HG02763 (cell line): ENCODE measurements at regions not wholly inside any gene's neighbourhood (a gene's known extent, or its start where the extent isn't known, plus 50 kb on each side); places are given as distances from the start of the nearest gene placed in this dataset.
"Not testable (repeated sequence)": the region's sequence is repeated elsewhere in the genome, so short reads cannot be mapped to it uniquely, and the experiment has no call there.

Source experiments
- ATAC-seq: cut with Tn5 transposase; IDR thresholded peaks from one replicate; pipeline ENCODE4 v1.9.1; 2021; ENCODE audit warnings: mild to moderate bottlenecking, moderate library complexity; ENCODE audit not compliant: unreplicated experiment

GRCh38 chr17:15802917-15803316, 70.8 kb downstream of the TBC1D26 start:
- not testable (repeated sequence) for ATAC-seq

GRCh38 chr17:15806825-15807224, 74.7 kb downstream of the TBC1D26 start:
- not testable (repeated sequence) for ATAC-seq

GRCh38 chr17:15813388-15813787, 81.3 kb downstream of the TBC1D26 start:
- ATAC-seq: not testable (repeated sequence)

GRCh38 chr17:15814003-15814402, 81.9 kb downstream of the TBC1D26 start:
- not testable (repeated sequence) for ATAC-seq

- ATAC-seq: not testable (repeated sequence)
Observed at GRCh38 chr17:15817861-15818260, 85.8 kb downstream of the TBC1D26 start.

- ATAC-seq: not testable (repeated sequence)
Observed at GRCh38 chr17:15822280-15822679, 90.2 kb downstream of the TBC1D26 start.

GRCh38 chr17:15828727-15829314, 96.7 kb downstream of the TBC1D26 start:
- ATAC-seq: peak; percentile 44

- not testable (repeated sequence) for ATAC-seq
Observed at GRCh38 chr17:15830221-15830620, 98.1 kb downstream of the TBC1D26 start.

GRCh38 chr17:15831182-15831581, 99.1 kb downstream of the TBC1D26 start:
- ATAC-seq: peak; percentile 86

GRCh38 chr17:15832921-15833480, 100.9 kb downstream of the TBC1D26 start:
- ATAC-seq: not testable (repeated sequence)

- not testable (repeated sequence) for ATAC-seq
Observed at GRCh38 chr17:15833890-15834289, 101.8 kb downstream of the TBC1D26 start.

- not testable (repeated sequence) for ATAC-seq
Observed at GRCh38 chr17:15835481-15835880, 103.4 kb downstream of the TBC1D26 start.

- not testable (repeated sequence) for ATAC-seq
Observed at GRCh38 chr17:15836249-15836982, 104.3 kb downstream of the TBC1D26 start.

GRCh38 chr17:15836991-15837390, 104.9 kb downstream of the TBC1D26 start:
- ATAC-seq: not testable (repeated sequence)

GRCh38 chr17:15847447-15848229, 97.3 kb upstream of the ADORA2B start:
- not testable (repeated sequence) for ATAC-seq

- ATAC-seq: not testable (repeated sequence)
Observed at GRCh38 chr17:15849054-15849453, 95.9 kb upstream of the ADORA2B start.

GRCh38 chr17:15850071-15850470, 94.9 kb upstream of the ADORA2B start:
- not testable (repeated sequence) for ATAC-seq

- not testable (repeated sequence) for ATAC-seq
Observed at GRCh38 chr17:15850687-15851086, 94.2 kb upstream of the ADORA2B start.

- ATAC-seq: not testable (repeated sequence)
Observed at GRCh38 chr17:15852863-15853262, 92.1 kb upstream of the ADORA2B start.

- not testable (repeated sequence) for ATAC-seq
Observed at GRCh38 chr17:15856191-15856590, 88.7 kb upstream of the ADORA2B start.

- not testable (repeated sequence) for ATAC-seq
Observed at GRCh38 chr17:15856745-15857144, 88.2 kb upstream of the ADORA2B start.
